HepG2 (cell line): ENCODE measurements at regions not wholly inside any gene's neighbourhood (a gene's known extent, or its start where the extent isn't known, plus 50 kb on each side); places are given as distances from the start of the nearest gene placed in this dataset.

Experiments
- ATAC-seq: fragments of 200-7000 bp; cut with Tn5 transposase; 3 replicates; pipeline ENCODE4 v1.9.1; 2020; ENCODE audit warnings: mild to moderate bottlenecking, moderate library complexity
- BruUV-seq: library from RNA; stranded (reverse); fragments of 400-500 nt; replicated peaks from 2 replicates; lab custom pipeline; 2021; lab: Mats Ljungman, UMichigan
- CTCF ChIA-PET: fragments of 300-600 bp; formaldehyde crosslinking; extraction: SDS; loops from one replicate; lab custom pipeline; 2021; ENCODE audit warnings: low total read pairs, inconsistent platforms, low intra/inter-chr PET ratio; lab: Yijun Ruan, JAX
- POLR2A ChIA-PET: fragments of 350-600 bp; sonication (Branson Sonifier 250); formaldehyde crosslinking; loops from one replicate; lab custom pipeline; 2020; ENCODE audit warnings: antibody characterized with exemption, inconsistent platforms; lab: Yijun Ruan, JAX
- DNase-seq: peaks from one replicate; pipeline ENCODE4 v3.0.0-alpha.2; 2015; ENCODE audit warnings: low spot score
- FAIRE-seq: peaks from 3 replicates; lab custom pipeline; 2011; peaks lifted over from hg19 to GRCh38; lab: Jason Lieb, UNC
- H2AFZ ChIP-seq: one replicate; pipeline ENCODE4 v1.6.1; 2011; ENCODE audit warnings: low read length, inconsistent platforms
- H3K27ac ChIP-seq: fragments of 300-600 bp; 3 replicates; pipeline ENCODE4 v1.8.0; 2011; ENCODE audit warnings: mixed run types, mild to moderate bottlenecking, mixed read lengths, low read length, inconsistent platforms; ENCODE audit not compliant: insufficient read depth; ENCODE audit errors: extremely low read length
- H3K27me3 ChIP-seq, 2 experiments: fragments of 200-600 bp in 1 of 2; 2 replicates in 1 of 2; 3 replicates in 1 of 2; pipeline versions ENCODE4 v1.6.0 to v1.8.0; 2011; ENCODE audit warnings: low read length in 2 of 2, mild to moderate bottlenecking in 2 of 2, moderate library complexity in 2 of 2, inconsistent platforms in 1 of 2; ENCODE audit not compliant: insufficient read depth in 2 of 2, control insufficient read depth in 1 of 2
- H3K36me3 ChIP-seq, 2 experiments: fragments of 200-600 bp in 1 of 2; replicated peaks in 1 of 2; 2 replicates in 1 of 2; 3 replicates in 1 of 2; pipeline versions ENCODE4 v1.5.1 to v1.8.0; 2011; ENCODE audit warnings: low read length in 2 of 2, inconsistent platforms in 1 of 2; ENCODE audit not compliant: insufficient read depth in 2 of 2, control insufficient read depth in 1 of 2
- H3K4me1 ChIP-seq: 2 replicates; pipeline ENCODE4 v1.5.1; 2012; ENCODE audit warnings: low read length, inconsistent platforms; ENCODE audit not compliant: insufficient read depth
- H3K4me2 ChIP-seq: 2 replicates; pipeline ENCODE4 v1.6.0; 2011; ENCODE audit warnings: low read depth, low read length, inconsistent platforms
- H3K4me3 ChIP-seq, 3 experiments: fragments of 200-600 bp in 1 of 3; sonication (generic), shearing (Covaris generic) in 1 of 3; replicated peaks in 1 of 3; 2 replicates each; pipeline ENCODE4 v1.5.1; 2011 to 2016; ENCODE audit warnings: low read length in 3 of 3, inconsistent platforms in 2 of 3, low read depth in 2 of 3, mild to moderate bottlenecking in 2 of 3, control low read depth in 1 of 3, mixed read lengths in 1 of 3; ENCODE audit not compliant: insufficient read depth in 1 of 3
- H3K79me2 ChIP-seq: one replicate; pipeline ENCODE4 v1.6.1; 2011; ENCODE audit warnings: low read length, inconsistent platforms; ENCODE audit not compliant: insufficient read depth
- H3K9ac ChIP-seq: 2 replicates; pipeline ENCODE4 v1.6.0; 2011; ENCODE audit warnings: mild to moderate bottlenecking, low read depth, low read length, inconsistent platforms; ENCODE audit not compliant: insufficient read depth
- H3K9me3 ChIP-seq: 2 replicates; pipeline ENCODE4 v1.5.1; 2012; ENCODE audit warnings: mild to moderate bottlenecking, low read length
- H4K20me1 ChIP-seq: 2 replicates; pipeline ENCODE4 v1.6.0; 2011; ENCODE audit warnings: inconsistent platforms, mild to moderate bottlenecking, low read length, moderate library complexity; ENCODE audit not compliant: insufficient read depth
- HNF4A ChIP-seq: sonication (generic); formaldehyde crosslinking; IDR thresholded peaks from 2 replicates; pipeline ENCODE4 v1.4.0; 2020; ENCODE audit warnings: missing genetic modification reagents
- IKZF1 ChIP-seq: fragments of 450-650 bp; IDR thresholded peaks from 2 replicates; pipeline ENCODE4 v1.7.1; 2016
- KAT7 ChIP-seq: IDR thresholded peaks from 2 replicates; pipeline ENCODE4 v1.6.1; 2018; ENCODE audit warnings: borderline replicate concordance, missing compliant biosample characterization
- MAFF ChIP-seq: IDR thresholded peaks from 2 replicates; pipeline ENCODE4 v1.6.1; 2011; ENCODE audit warnings: low read depth, low read length, improper control_type of control experiment
- MAFK ChIP-seq, 2 experiments: IDR thresholded peaks in 1 of 2; conservative IDR thresholded peaks in 1 of 2; 2 replicates each; pipeline ENCODE4 v1.6.1; 2011; ENCODE audit warnings: improper control_type of control experiment in 2 of 2, low read length in 2 of 2
- ZNF17 ChIP-seq: sonication (generic); formaldehyde crosslinking; IDR thresholded peaks from 2 replicates; pipeline ENCODE4 v1.5.0; 2020; ENCODE audit warnings: mild to moderate bottlenecking, missing genetic modification reagents
- ZNF780A ChIP-seq: sonication (generic); formaldehyde crosslinking; IDR thresholded peaks from 2 replicates; pipeline ENCODE4 v1.8.0; 2022; ENCODE audit warnings: mild to moderate bottlenecking, missing genetic modification reagents, moderate library complexity
- WGBS: methylation state at CpG from one replicate; pipeline ENCODE4 v1.1.6; 2017; ENCODE audit warnings: low lambda C conversion rate; 5-methylcytosine and 5-hydroxymethylcytosine counted together
- in situ Hi-C: cut with HindIII; loops from 2 replicates; pipeline ENCODE4 v1.10.0; 2017; ENCODE audit warnings: low pct_unique_long_range_greater_than_20kb; ENCODE audit not compliant: extremely low pct_ligation_motif_present
- intact Hi-C: fragments of 100-400 bp; cut with micrococcal nuclease; formaldehyde crosslinking; loops from one replicate; pipeline ENCODE4 v1.10.0; 2022; ENCODE audit not compliant: unreplicated experiment
- TF ChIP-seq, protein P1 (sequence below): sonication (generic); formaldehyde crosslinking; IDR thresholded peaks from 2 replicates; pipeline ENCODE4 v1.5.1; 2020; ENCODE audit warnings: mild to moderate bottlenecking, moderate library complexity, missing genetic modification reagents

DNA sequence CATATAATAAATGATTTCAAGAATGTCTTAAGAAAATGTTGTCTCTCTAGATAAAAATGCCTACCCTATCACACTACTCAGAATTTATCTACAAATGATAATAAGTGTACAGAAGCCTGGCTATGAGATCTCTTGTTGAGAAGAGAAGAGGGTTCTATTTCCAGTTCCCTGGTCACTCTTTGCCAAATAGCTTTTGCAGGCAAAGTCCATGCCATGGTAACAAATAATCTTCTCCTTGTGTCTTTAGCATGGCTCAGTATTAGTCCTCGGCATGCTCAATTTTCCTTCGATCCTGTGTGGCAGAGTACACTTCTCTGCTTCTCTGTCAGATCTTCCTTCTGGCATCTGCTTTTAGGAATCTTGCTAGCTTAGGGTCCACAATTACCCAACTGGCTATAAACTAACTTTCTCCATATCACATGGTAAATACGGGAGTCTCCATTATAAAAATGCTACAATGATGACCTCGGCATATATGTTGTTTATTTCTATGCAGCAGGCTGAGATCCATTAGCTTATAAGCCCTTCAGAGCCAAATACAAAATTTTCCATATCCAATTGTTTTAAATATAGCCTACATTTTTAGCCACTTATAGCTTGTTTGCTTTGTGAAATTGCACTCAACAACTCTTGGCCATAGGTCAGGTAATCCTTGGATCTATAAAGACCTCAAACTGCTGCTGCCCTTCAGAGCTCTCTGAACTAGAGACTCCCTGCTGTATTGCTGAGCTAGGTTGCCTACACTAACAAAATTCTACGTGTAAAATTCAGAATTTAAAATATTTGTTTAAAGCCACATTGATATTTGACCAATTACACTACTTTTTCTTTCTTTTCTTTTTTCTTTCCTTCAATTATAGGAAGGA, 157.5 kb downstream of the FSIP2 start:
- intact Hi-C loops: no loop called here
- no peak for FAIRE-seq

DNA sequence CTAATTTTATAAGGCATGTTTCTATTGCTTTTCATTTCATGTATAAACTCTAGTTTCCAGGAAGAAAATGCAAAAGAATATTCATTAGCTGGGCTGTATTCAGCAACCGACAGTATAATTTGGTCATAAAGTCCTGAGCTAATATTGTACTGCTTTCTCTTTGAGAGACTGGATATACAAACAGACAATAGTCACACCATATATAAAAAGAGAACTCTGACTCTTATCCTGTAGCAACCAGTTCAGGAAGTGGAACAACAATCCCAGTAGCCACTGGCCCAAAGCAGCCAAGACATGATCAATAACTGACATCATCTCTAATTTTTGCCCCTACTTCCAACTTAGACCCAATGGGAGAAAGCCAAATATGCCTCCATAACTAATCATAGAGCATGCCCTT, 160.8 kb downstream of the FSIP2 start:
- no peak overlapping the region for H2AFZ ChIP-seq
- BruUV-seq: no TSS peak
- no peaks in the 10 kb centered on the region for H3K9me3 ChIP-seq
- ChIA-PET CTCF (no interaction called here), POLR2A (no interaction called here)
- no peak overlapping the region for H3K27ac ChIP-seq
- in situ Hi-C loops (no loop called here), intact Hi-C loops (no loop called here)
- H3K79me2 ChIP-seq: no peaks in the 10 kb centered on the region
- WGBS: 73% methylated on average over 1 of the region's 1 CpG
- FAIRE-seq (no peak), ATAC-seq (no peak), DNase-seq (no peak)
- no peak overlapping the region for H3K9ac ChIP-seq
- H3K4me3 ChIP-seq: no peak overlapping the region
- H3K27me3 ChIP-seq: no peaks in the 10 kb centered on the region
- no peaks in the 10 kb centered on the region for H4K20me1 ChIP-seq
- no peaks in the 10 kb centered on the region for H3K36me3 ChIP-seq
- TF ChIP-seq IKZF1: no peak
- no peak for TF ChIP-seq KAT7 (CRISPR knock-in tag)
- TF ChIP-seq ZNF780A (CRISPR knock-in tag): no peak
- TF ChIP-seq, protein P1, sequence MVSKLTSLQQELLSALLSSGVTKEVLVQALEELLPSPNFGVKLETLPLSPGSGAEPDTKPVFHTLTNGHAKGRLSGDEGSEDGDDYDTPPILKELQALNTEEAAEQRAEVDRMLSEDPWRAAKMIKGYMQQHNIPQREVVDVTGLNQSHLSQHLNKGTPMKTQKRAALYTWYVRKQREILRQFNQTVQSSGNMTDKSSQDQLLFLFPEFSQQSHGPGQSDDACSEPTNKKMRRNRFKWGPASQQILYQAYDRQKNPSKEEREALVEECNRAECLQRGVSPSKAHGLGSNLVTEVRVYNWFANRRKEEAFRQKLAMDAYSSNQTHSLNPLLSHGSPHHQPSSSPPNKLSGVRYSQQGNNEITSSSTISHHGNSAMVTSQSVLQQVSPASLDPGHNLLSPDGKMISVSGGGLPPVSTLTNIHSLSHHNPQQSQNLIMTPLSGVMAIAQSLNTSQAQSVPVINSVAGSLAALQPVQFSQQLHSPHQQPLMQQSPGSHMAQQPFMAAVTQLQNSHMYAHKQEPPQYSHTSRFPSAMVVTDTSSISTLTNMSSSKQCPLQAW (CRISPR knock-in tag): no peak
- no peak overlapping the region for H3K4me2 ChIP-seq
- H3K4me1 ChIP-seq: peaks cover 12% of the 10 kb centered on the region

More for the DNA sequence above, 157.5 kb downstream of the FSIP2 start:
- H4K20me1 ChIP-seq: no peaks in the 10 kb centered on the region
- BruUV-seq: no TSS peak
- peak; percentile 55; the same call in 2 of the 3 replicates for ATAC-seq
- H3K27ac ChIP-seq: no peak overlapping the region
- 0 out of 2 replicates have a peak, but pooled peaks have one; percentile 2 for TF ChIP-seq HNF4A
- TF ChIP-seq MAFF: peak; percentile 79
- TF ChIP-seq ZNF17 (CRISPR knock-in tag): no peak
- peak; percentile 82 to 92 for TF ChIP-seq MAFK (conservative IDR thresholded peaks at IDR 0.05 in 1 of 2, IDR thresholded peaks at IDR 0.05 in 1 of 2; ENCODE audit: low read length in 2 of 2)
- H3K4me1 ChIP-seq: peaks cover 33% of the 10 kb centered on the region
- H3K36me3 ChIP-seq: no peaks in the 10 kb centered on the region
- no peak overlapping the region for H2AFZ ChIP-seq
- H3K4me3 ChIP-seq: no peak overlapping the region
- no peak overlapping the region for H3K4me2 ChIP-seq
- H3K9me3 ChIP-seq: no peaks in the 10 kb centered on the region
- 56% methylated on average over 5 of the region's 5 CpGs for WGBS
- no peak for DNase-seq
- H3K27me3 ChIP-seq: no peaks in the 10 kb centered on the region
- H3K9ac ChIP-seq: no peak overlapping the region
- in situ Hi-C loops: no loop called here
- H3K79me2 ChIP-seq: no peaks in the 10 kb centered on the region
- CTCF ChIA-PET: no interaction called here
- POLR2A ChIA-PET: no interaction called here
